ENCODE measurements at regions not wholly inside any gene's neighbourhood (a gene's known extent, or its start where the extent isn't known, plus 50 kb on each side); places are given as distances from the start of the nearest gene placed in this dataset.

GRCh38 chr11:15863411-15863810, 492.9 kb downstream of the SOX6 start:
- TF ChIP-seq CTCF (IDR thresholded peaks at IDR 0.05): no peak
- no peak for TF ChIP-seq POLR2A (IDR thresholded peaks at IDR 0.05)

Measured in uterus (tissue), 2 donors.